H9 (cell line): ENCODE measurements at regions not wholly inside any gene's neighbourhood (a gene's known extent, or its start where the extent isn't known, plus 50 kb on each side); places are given as distances from the start of the nearest gene placed in this dataset.

ENCODE experiments used
- DNase-seq: peaks from one replicate; pipeline ENCODE4 v3.0.0-alpha.2; 2017
- H2AFZ ChIP-seq: one replicate; pipeline ENCODE4 v1.6.1; 2013; ENCODE audit warnings: mild to moderate bottlenecking, low read length, control low read depth, moderate library complexity
- H2AK5ac ChIP-seq: 2 replicates; pipeline ENCODE4 v1.6.1; 2013; ENCODE audit warnings: low read length, control low read depth, mixed read lengths; ENCODE audit not compliant: insufficient read length
- H2BK120ac ChIP-seq: one replicate; pipeline ENCODE4 v1.6.1; 2013; ENCODE audit warnings: low read depth, mild to moderate bottlenecking, low read length, control low read depth, inconsistent platforms; ENCODE audit not compliant: poor library complexity, severe bottlenecking
- H2BK12ac ChIP-seq: 2 replicates; pipeline ENCODE4 v1.6.1; 2013; ENCODE audit warnings: low read length, control low read depth, mixed read lengths, low read depth; ENCODE audit not compliant: insufficient read length
- H2BK15ac ChIP-seq: 2 replicates; pipeline ENCODE4 v1.6.1; 2013; ENCODE audit warnings: low read depth, low read length, control low read depth
- H2BK20ac ChIP-seq: one replicate; pipeline ENCODE4 v1.6.1; 2013; ENCODE audit warnings: low read depth, mild to moderate bottlenecking, low read length, control low read depth, inconsistent platforms; ENCODE audit not compliant: poor library complexity, severe bottlenecking
- H2BK5ac ChIP-seq: 2 replicates; pipeline ENCODE4 v1.6.1; 2013; ENCODE audit warnings: low read length, control low read depth, mixed read lengths; ENCODE audit not compliant: insufficient read length
- H3K14ac ChIP-seq: 2 replicates; pipeline ENCODE4 v1.6.1; 2013; ENCODE audit warnings: low read length, control low read depth; ENCODE audit not compliant: insufficient read depth
- H3K18ac ChIP-seq: 2 replicates; pipeline ENCODE4 v1.6.1; 2013; ENCODE audit warnings: low read depth, mild to moderate bottlenecking, mixed read lengths, low read length, control low read depth; ENCODE audit not compliant: insufficient read length
- H3K23ac ChIP-seq: 2 replicates; pipeline ENCODE4 v1.6.1; 2013; ENCODE audit warnings: low read length, control low read depth, mixed read lengths, low read depth; ENCODE audit not compliant: insufficient read length
- H3K23me2 ChIP-seq: 2 replicates; pipeline ENCODE4 v1.6.1; 2013; ENCODE audit warnings: low read depth, mild to moderate bottlenecking, mixed read lengths, low read length, control low read depth; ENCODE audit not compliant: insufficient read length, poor library complexity, severe bottlenecking
- H3K27ac ChIP-seq: 2 replicates; pipeline ENCODE4 v1.5.1; 2013; ENCODE audit warnings: low read length, control low read depth, mixed read lengths, low read depth; ENCODE audit not compliant: insufficient read length
- H3K27me3 ChIP-seq: 2 replicates; pipeline ENCODE4 v1.6.1; 2013; ENCODE audit warnings: low read length, control low read depth, inconsistent platforms; ENCODE audit not compliant: insufficient read depth
- H3K4ac ChIP-seq: 2 replicates; pipeline ENCODE4 v1.6.1; 2013; ENCODE audit warnings: low read depth, mild to moderate bottlenecking, control low read depth, inconsistent platforms, low read length, moderate library complexity
- H3K4me1 ChIP-seq: 2 replicates; pipeline ENCODE4 v1.6.1; 2013; ENCODE audit warnings: low read length, control low read depth, inconsistent platforms; ENCODE audit not compliant: insufficient read depth
- H3K4me2 ChIP-seq: 2 replicates; pipeline ENCODE4 v1.6.1; 2013; ENCODE audit warnings: low read length, control low read depth, mixed read lengths; ENCODE audit not compliant: insufficient read length, insufficient read depth
- H3K56ac ChIP-seq: 2 replicates; pipeline ENCODE4 v1.6.1; 2013; ENCODE audit warnings: low read depth, mild to moderate bottlenecking, mixed read lengths, low read length, control low read depth; ENCODE audit not compliant: insufficient read length
- H3K79me1 ChIP-seq: 2 replicates; pipeline ENCODE4 v1.6.1; 2013; ENCODE audit warnings: low read depth, mild to moderate bottlenecking, moderate library complexity, low read length, control low read depth, inconsistent platforms; ENCODE audit not compliant: insufficient read depth, poor library complexity, severe bottlenecking
- H3K79me2 ChIP-seq: 2 replicates; pipeline ENCODE4 v1.6.1; 2013; ENCODE audit warnings: low read length, control low read depth, inconsistent platforms; ENCODE audit not compliant: insufficient read depth
- H3K9ac ChIP-seq: 2 replicates; pipeline ENCODE4 v1.6.1; 2013; ENCODE audit warnings: low read length, control low read depth, mixed read lengths; ENCODE audit not compliant: insufficient read length; ENCODE audit errors: extremely low read depth
- H3K9me3 ChIP-seq: one replicate; pipeline ENCODE4 v1.6.1; 2013; ENCODE audit warnings: low read depth, low read length, inconsistent platforms; ENCODE audit not compliant: control insufficient read depth
- H3T11ph ChIP-seq: one replicate; pipeline ENCODE4 v1.6.1; 2013; ENCODE audit warnings: mild to moderate bottlenecking, low read length, control low read depth, inconsistent platforms
- H4K20me1 ChIP-seq: one replicate; pipeline ENCODE4 v1.6.1; 2013; ENCODE audit not compliant: control insufficient read depth, insufficient read length, insufficient read depth
- H4K5ac ChIP-seq: 2 replicates; pipeline ENCODE4 v1.6.1; 2013; ENCODE audit warnings: low read depth, mild to moderate bottlenecking, mixed read lengths, low read length, control low read depth; ENCODE audit not compliant: insufficient read length
- H4K8ac ChIP-seq: replicated peaks from 2 replicates; pipeline ENCODE4 v1.6.1; 2013; ENCODE audit warnings: low read length, control low read depth, mixed read lengths, low read depth; ENCODE audit not compliant: insufficient read length
- H4K91ac ChIP-seq: 2 replicates; pipeline ENCODE4 v1.6.1; 2013; ENCODE audit warnings: low read depth, mild to moderate bottlenecking, moderate library complexity, mixed read lengths, low read length, control low read depth; ENCODE audit not compliant: insufficient read length
- H3K27ac Mint-ChIP-seq, 3 experiments: 2 replicates in 2 of 3; 3 replicates in 1 of 3; pipeline ENCODE4 v1.8.0; 2020 to 2021; ENCODE audit warnings: mixed read lengths in 3 of 3, mild to moderate bottlenecking in 1 of 3, moderate library complexity in 1 of 3
- H3K27me3 Mint-ChIP-seq: 2 replicates; pipeline ENCODE4 v1.8.0; 2021; ENCODE audit warnings: low read depth, mild to moderate bottlenecking, moderate library complexity, mixed read lengths
- H3K36me3 Mint-ChIP-seq, 3 experiments: 2 replicates in 2 of 3; 3 replicates in 1 of 3; pipeline ENCODE4 v1.8.0; 2020 to 2021; ENCODE audit warnings: low read depth in 3 of 3, mixed read lengths in 3 of 3; ENCODE audit not compliant: insufficient read depth in 1 of 3
- H3K4me1 Mint-ChIP-seq, 2 experiments: 2 replicates each; pipeline ENCODE4 v1.8.0; 2020; ENCODE audit warnings: mixed read lengths in 2 of 2
- H3K4me3 Mint-ChIP-seq, 2 experiments: 2 replicates in 1 of 2; 3 replicates in 1 of 2; pipeline ENCODE4 v1.8.0; 2020 to 2021; ENCODE audit warnings: mild to moderate bottlenecking in 2 of 2, mixed read lengths in 2 of 2, moderate library complexity in 1 of 2
- H3K9me3 Mint-ChIP-seq, 2 experiments: 2 replicates in 1 of 2; 3 replicates in 1 of 2; pipeline ENCODE4 v1.8.0; 2020; ENCODE audit warnings: mild to moderate bottlenecking in 2 of 2, mixed read lengths in 2 of 2, moderate library complexity in 1 of 2
- WGBS: extraction: QIAGEN DNeasy Blood & Tissue Kit; methylation state at CpG from one replicate; pipeline ENCODE4 v1.1.7; 2013; ENCODE audit warnings: missing lambda C conversion rate, low lambda C conversion rate, mixed read lengths; ENCODE audit not compliant: insufficient read length; ENCODE audit errors: extremely low coverage; 5-methylcytosine and 5-hydroxymethylcytosine counted together
- TF ChIP-seq, protein P1 (sequence below): fragments of 200-600 bp; sonication (generic); conservative IDR thresholded peaks from 3 replicates; pipeline ENCODE4 v1.8.0; 2021; ENCODE audit warnings: antibody characterized with exemption, mild to moderate bottlenecking

DNA sequence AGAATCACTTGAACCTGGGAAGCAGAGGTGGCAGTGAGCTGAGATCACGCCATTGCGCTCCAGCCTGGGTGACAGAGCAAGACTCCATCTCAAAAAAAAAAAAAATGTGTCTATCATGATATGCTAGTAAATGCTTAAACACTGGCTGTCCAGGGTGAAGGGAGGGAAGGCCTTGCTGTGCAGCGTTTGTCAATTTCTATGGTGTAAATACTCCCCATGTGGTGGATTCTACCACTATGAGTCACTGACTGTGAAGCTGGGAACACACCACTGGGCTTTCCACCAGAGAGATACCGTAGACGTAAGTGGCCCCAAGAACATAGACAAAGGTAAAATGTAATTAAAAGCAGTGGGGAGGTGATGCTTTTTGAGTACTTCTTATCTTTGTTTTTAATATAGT is 51.3 kb upstream of the LEF1 start:
- H2BK120ac ChIP-seq: no peak overlapping the region
- no peaks in the 10 kb centered on the region for H3K79me2 ChIP-seq
- H2BK12ac ChIP-seq: no peak overlapping the region
- H2AFZ ChIP-seq: no peak overlapping the region
- DNase-seq: no peak
- no peaks in the 10 kb centered on the region for H4K20me1 ChIP-seq
- no peak overlapping the region; a peak in 1 of 7 replicates for H3K27ac Mint-ChIP-seq
- no peaks in the 10 kb centered on the region for H3K23me2 ChIP-seq
- H3K4me1 ChIP-seq: no peaks in the 10 kb centered on the region
- no peak overlapping the region for H3T11ph ChIP-seq
- WGBS: no CpG with 5 or more reads among the region's 5 CpGs
- no peak overlapping the region for H3K4me2 ChIP-seq
- no peak overlapping the region for H3K18ac ChIP-seq
- no peak overlapping the region for H3K23ac ChIP-seq
- no peak overlapping the region for H2AK5ac ChIP-seq
- no peak overlapping the region for H4K5ac ChIP-seq
- H4K8ac ChIP-seq: no peak overlapping the region
- H3K79me1 ChIP-seq: no peaks in the 10 kb centered on the region
- H3K27me3 Mint-ChIP-seq: peaks cover 9% of the 10 kb centered on the region
- no peak overlapping the region for H3K27ac ChIP-seq
- no peaks in the 10 kb centered on the region for H3K4me1 Mint-ChIP-seq
- no peak overlapping the region for H3K4me3 Mint-ChIP-seq
- peaks cover 0 to 5% of the 10 kb centered on the region in 2 experiments; a peak in 3 of 5 replicates for H3K9me3 Mint-ChIP-seq
- H3K36me3 Mint-ChIP-seq: peaks cover 0 to 4% (median 0%) of the 10 kb centered on the region in 3 experiments; a peak in 2 of 7 replicates
- no peak overlapping the region for H3K56ac ChIP-seq
- H3K9ac ChIP-seq: no peak overlapping the region
- H3K9me3 ChIP-seq: no peaks in the 10 kb centered on the region
- H4K91ac ChIP-seq: no peak overlapping the region
- H2BK5ac ChIP-seq: no peak overlapping the region
- no peak overlapping the region for H2BK15ac ChIP-seq
- TF ChIP-seq, protein P1, sequence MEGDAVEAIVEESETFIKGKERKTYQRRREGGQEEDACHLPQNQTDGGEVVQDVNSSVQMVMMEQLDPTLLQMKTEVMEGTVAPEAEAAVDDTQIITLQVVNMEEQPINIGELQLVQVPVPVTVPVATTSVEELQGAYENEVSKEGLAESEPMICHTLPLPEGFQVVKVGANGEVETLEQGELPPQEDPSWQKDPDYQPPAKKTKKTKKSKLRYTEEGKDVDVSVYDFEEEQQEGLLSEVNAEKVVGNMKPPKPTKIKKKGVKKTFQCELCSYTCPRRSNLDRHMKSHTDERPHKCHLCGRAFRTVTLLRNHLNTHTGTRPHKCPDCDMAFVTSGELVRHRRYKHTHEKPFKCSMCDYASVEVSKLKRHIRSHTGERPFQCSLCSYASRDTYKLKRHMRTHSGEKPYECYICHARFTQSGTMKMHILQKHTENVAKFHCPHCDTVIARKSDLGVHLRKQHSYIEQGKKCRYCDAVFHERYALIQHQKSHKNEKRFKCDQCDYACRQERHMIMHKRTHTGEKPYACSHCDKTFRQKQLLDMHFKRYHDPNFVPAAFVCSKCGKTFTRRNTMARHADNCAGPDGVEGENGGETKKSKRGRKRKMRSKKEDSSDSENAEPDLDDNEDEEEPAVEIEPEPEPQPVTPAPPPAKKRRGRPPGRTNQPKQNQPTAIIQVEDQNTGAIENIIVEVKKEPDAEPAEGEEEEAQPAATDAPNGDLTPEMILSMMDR: no peak
- no peak overlapping the region for H3K4ac ChIP-seq
- H3K14ac ChIP-seq: no peak overlapping the region
- no peak overlapping the region for H2BK20ac ChIP-seq
- H3K27me3 ChIP-seq: no peaks in the 10 kb centered on the region
